Gastroesophageal sphincter (tissue), 4 donors: ENCODE measurements at regions not wholly inside any gene's neighbourhood (a gene's known extent, or its start where the extent isn't known, plus 50 kb on each side); places are given as distances from the start of the nearest gene placed in this dataset.

Experiments used
- ATAC-seq: fragments of 150-250 bp; one replicate; pipeline ENCODE4 v1.9.1; 2016; ENCODE audit warnings: mild to moderate bottlenecking, moderate library complexity
- H3K27ac ChIP-seq, 4 donors: fragments of 200-600 bp; sonication (generic) in 3 of 4; 1 replicate in 3 of 4; 2 replicates in 1 of 4; pipeline ENCODE4 v1.5.1; 2016 to 2019
- H3K27me3 ChIP-seq: fragments of 200-600 bp; sonication (generic); one replicate; pipeline ENCODE4 v1.5.1; 2019
- H3K36me3 ChIP-seq, 2 donors: fragments of 200-600 bp; sonication (generic); one replicate each; pipeline ENCODE4 v1.5.1; 2019; ENCODE audit warnings: control low read depth in 1 of 2
- H3K4me1 ChIP-seq, 3 donors: fragments of 200-600 bp; sonication (generic); 1 replicate in 2 of 3; 2 replicates in 1 of 3; pipeline ENCODE4 v1.5.1; 2016 to 2019; ENCODE audit warnings: control low read depth in 2 of 3
- H3K4me3 ChIP-seq, 2 donors: fragments of 200-600 bp; sonication (generic); one replicate each; pipeline ENCODE4 v1.5.1; 2019; ENCODE audit warnings: mild to moderate bottlenecking in 1 of 2, moderate library complexity in 1 of 2
- H3K9me3 ChIP-seq, 3 donors: fragments of 200-600 bp; sonication (generic); one replicate each; pipeline ENCODE4 v1.5.1; 2017 to 2019; ENCODE audit warnings: control low read depth in 2 of 3
- EP300 ChIP-seq: sonication (generic); formaldehyde crosslinking; IDR thresholded peaks from one replicate; pipeline ENCODE4 v1.6.1; 2017; ENCODE audit warnings: antibody characterized with exemption, mild to moderate bottlenecking
- POLR2A ChIP-seq, 2 donors: fragments of 450-650 bp; IDR thresholded peaks; one replicate each; pipeline ENCODE4 v1.6.1; 2017; ENCODE audit warnings: antibody characterized with exemption in 2 of 2, mild to moderate bottlenecking in 2 of 2, moderate library complexity in 1 of 2
- POLR2AphosphoS5 ChIP-seq: sonication (generic); formaldehyde crosslinking; IDR thresholded peaks from one replicate; pipeline ENCODE4 v1.6.1; 2017; ENCODE audit warnings: antibody characterized with exemption
- WGBS, 2 donors: methylation state at CpG; one replicate each; pipeline ENCODE4 v1.1.5; 2018; ENCODE audit warnings: low coverage in 1 of 2; 5-methylcytosine and 5-hydroxymethylcytosine counted together
- TF ChIP-seq, protein P1 (sequence below), 4 experiments: fragments of 200-600 bp in 2 of 4; fragments of 450-650 bp in 2 of 4; sonication (generic) in 1 of 4; IDR thresholded peaks; one replicate each; pipeline ENCODE4 v1.5.1; 2017 to 2019; ENCODE audit warnings: antibody characterized with exemption in 4 of 4, mild to moderate bottlenecking in 2 of 4, moderate library complexity in 2 of 4

DNA sequence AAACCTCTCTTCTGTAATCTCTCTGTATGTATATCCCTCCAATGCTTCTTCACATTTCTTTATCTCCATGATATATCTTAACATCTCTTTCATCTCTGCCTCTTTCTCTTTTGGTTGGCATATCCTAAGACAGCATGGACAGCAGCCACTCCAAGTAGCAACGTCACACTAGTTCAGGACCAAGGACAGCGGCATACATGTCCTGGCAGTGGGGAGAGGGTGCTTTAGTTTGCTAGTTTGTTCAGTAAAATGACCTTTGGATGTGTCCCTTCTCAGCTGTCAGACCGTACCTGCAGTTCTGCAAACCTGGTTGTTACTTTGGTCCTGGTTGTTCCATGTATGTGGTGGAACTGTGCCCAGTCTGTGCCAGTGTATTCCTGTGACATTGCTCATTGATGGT lies 225.6 kb upstream of the ROPN1 start:
- Histone ChIP-seq H3K27ac (no peak overlapping the region), H3K27me3 (no peaks in the 10 kb centered on the region), H3K36me3 (no peaks in the 10 kb centered on the region), H3K4me1 (no peaks in the 10 kb centered on the region), H3K4me3 (no peak overlapping the region), H3K9me3 (no peaks in the 10 kb centered on the region)
- no peak for ATAC-seq
- WGBS, 2 donors: 0 to 10% methylated on average over 3 of the region's 3 CpGs
- TF ChIP-seq EP300 (no peak), POLR2A (IDR thresholded peaks at IDR 0.05) (no peak), POLR2AphosphoS5 (no peak)
- TF ChIP-seq, protein P1, sequence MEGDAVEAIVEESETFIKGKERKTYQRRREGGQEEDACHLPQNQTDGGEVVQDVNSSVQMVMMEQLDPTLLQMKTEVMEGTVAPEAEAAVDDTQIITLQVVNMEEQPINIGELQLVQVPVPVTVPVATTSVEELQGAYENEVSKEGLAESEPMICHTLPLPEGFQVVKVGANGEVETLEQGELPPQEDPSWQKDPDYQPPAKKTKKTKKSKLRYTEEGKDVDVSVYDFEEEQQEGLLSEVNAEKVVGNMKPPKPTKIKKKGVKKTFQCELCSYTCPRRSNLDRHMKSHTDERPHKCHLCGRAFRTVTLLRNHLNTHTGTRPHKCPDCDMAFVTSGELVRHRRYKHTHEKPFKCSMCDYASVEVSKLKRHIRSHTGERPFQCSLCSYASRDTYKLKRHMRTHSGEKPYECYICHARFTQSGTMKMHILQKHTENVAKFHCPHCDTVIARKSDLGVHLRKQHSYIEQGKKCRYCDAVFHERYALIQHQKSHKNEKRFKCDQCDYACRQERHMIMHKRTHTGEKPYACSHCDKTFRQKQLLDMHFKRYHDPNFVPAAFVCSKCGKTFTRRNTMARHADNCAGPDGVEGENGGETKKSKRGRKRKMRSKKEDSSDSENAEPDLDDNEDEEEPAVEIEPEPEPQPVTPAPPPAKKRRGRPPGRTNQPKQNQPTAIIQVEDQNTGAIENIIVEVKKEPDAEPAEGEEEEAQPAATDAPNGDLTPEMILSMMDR (IDR thresholded peaks at IDR 0.05): no peak

DNA sequence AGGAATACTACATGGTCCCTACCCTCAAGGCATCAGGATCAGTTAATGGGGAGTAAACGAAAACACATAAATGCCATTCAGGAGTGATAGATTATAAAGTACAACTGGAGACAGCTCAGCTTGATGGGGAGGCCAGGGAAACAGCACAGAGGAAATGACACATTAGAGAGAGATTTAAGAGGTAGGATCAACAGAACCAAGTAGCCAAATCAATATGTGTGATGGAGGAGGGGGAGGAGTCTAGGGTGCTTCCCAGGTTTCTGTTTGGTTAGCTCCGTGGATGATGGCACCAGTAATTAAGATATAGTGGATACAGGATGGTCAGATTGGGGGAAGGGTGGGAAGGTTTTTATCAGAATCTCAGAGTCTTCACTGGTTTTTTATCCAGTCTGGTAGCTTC lies 229.5 kb upstream of the ROPN1 start:
- no peak for TF ChIP-seq POLR2AphosphoS5
- no peak for TF ChIP-seq EP300
- TF ChIP-seq POLR2A (IDR thresholded peaks at IDR 0.05): no peak
- TF ChIP-seq, protein P1 (IDR thresholded peaks at IDR 0.05): no peak
- H3K4me1 ChIP-seq: no peaks in the 10 kb centered on the region

DNA sequence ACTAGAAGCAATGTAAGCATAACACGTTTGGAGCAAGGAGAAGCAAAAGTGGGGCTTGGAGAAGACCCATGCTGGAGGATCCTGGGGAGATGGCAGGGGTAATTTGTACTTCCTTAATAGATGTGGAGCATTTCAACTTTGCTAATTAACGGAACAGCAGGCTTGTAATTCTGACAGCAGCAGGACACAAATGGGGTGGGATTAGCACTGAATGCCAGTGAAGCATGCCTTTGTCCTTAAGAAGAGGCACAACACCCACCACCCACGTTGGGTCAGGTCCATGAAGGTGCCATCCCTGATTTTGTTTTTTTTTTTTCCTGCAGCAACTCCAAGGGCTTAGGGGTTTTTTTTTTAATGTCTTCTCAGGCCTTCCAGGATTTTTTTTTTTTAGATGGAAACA lies 231.9 kb upstream of the ROPN1 start:
- Histone ChIP-seq H3K36me3 (no peaks in the 10 kb centered on the region), H3K9me3 (peaks cover 0 to 9% (median 0%) of the 10 kb centered on the region in 3 donors), H3K27ac (no peak overlapping the region), H3K27me3 (no peaks in the 10 kb centered on the region), H3K4me3 (no peak overlapping the region), H3K4me1 (no peaks in the 10 kb centered on the region)
- TF ChIP-seq POLR2AphosphoS5: no peak
- TF ChIP-seq POLR2A (IDR thresholded peaks at IDR 0.05): no peak
- TF ChIP-seq EP300: no peak
- TF ChIP-seq, protein P1 (IDR thresholded peaks at IDR 0.05): no peak
- 66 to 79% methylated on average over 2 to 3 of the region's 3 CpGs for WGBS, 2 donors
- ATAC-seq: no peak

More for the DNA sequence above, 229.5 kb upstream of the ROPN1 start:
- no peak overlapping the region for H3K27ac ChIP-seq
- ATAC-seq: no peak
- WGBS, 2 donors: 65 to 100% methylated on average over 1 to 2 of the region's 2 CpGs
- no peak overlapping the region for H3K4me3 ChIP-seq
- no peaks in the 10 kb centered on the region for H3K9me3 ChIP-seq
- H3K36me3 ChIP-seq: no peaks in the 10 kb centered on the region
- no peaks in the 10 kb centered on the region for H3K27me3 ChIP-seq

DNA sequence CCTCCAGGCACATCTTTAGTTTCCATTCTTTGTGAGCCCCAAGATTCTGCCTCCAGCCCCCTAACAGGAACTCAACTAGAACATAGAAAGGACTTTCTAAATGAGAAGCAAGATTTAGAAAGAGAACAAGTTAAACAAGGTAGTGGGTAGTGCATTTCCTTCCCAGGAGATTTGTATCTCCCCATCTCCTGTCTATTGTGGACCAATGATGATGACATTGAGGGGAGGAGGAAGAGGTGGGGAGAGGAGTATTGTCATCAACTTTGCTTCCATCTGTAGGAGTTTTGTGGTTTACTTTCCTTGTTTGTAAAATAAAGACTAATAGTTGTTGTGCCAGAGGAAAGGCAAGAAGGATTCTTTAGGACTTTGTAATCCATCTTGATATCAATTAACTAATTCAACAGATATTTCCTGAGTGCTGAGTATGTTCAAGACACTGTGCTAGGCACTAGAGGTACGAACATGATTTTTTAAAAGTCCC lies 235.3 kb upstream of the ROPN1 start:
- WGBS, 2 donors: 83 to 100% methylated on average over 1 of the region's 1 CpG
- H3K36me3 ChIP-seq: no peaks in the 10 kb centered on the region
- TF ChIP-seq, protein P1 (IDR thresholded peaks at IDR 0.05): no peak
- TF ChIP-seq EP300 (no peak), POLR2A (IDR thresholded peaks at IDR 0.05) (no peak), POLR2AphosphoS5 (no peak)
- H3K4me3 ChIP-seq: no peak overlapping the region
- H3K27me3 ChIP-seq: no peaks in the 10 kb centered on the region
- no peak overlapping the region for H3K27ac ChIP-seq
- H3K9me3 ChIP-seq: peaks cover 0 to 9% (median 0%) of the 10 kb centered on the region in 3 donors
- H3K4me1 ChIP-seq: no peaks in the 10 kb centered on the region
- no peak for ATAC-seq

DNA sequence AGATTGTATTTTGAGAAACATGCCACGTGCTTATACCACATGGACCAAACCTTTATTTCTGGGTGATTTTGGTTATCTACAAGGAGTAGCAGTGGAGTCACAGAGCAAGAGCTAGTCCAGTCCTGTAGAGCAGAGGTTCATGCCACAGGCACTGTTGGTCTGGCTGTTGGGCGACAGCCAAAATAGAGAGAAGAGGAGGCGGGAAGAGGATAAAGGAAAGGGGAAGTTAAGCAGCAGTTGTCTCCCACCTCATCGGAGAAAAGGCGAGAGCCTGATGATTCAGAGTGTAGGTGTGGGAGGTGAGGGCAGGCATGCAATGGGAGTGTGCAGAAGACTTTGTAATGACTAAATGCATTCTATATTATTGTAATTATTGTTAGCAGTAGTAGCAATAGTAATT lies 237.5 kb upstream of the ROPN1 start:
- Histone ChIP-seq H3K4me3 (no peak overlapping the region), H3K4me1 (no peaks in the 10 kb centered on the region), H3K9me3 (peaks cover 0 to 9% (median 0%) of the 10 kb centered on the region in 3 donors), H3K27me3 (no peaks in the 10 kb centered on the region), H3K27ac (no peak overlapping the region), H3K36me3 (no peaks in the 10 kb centered on the region)
- WGBS, 2 donors: 73 to 74% methylated on average over 5 of the region's 5 CpGs
- no peak for ATAC-seq
- TF ChIP-seq, protein P1 (IDR thresholded peaks at IDR 0.05): no peak
